B cell (primary cell): ENCODE measurements at regions not wholly inside any gene's neighbourhood (a gene's known extent, or its start where the extent isn't known, plus 50 kb on each side); places are given as distances from the start of the nearest gene placed in this dataset.

ENCODE experiments used
- CTCF ChIP-seq: fragments of 200-600 bp; IDR thresholded peaks from one replicate; pipeline ENCODE4 v1.8.0; 2022; ENCODE audit warnings: antibody characterized with exemption, mild to moderate bottlenecking
- EZH2 ChIP-seq: IDR thresholded peaks from 2 replicates; pipeline ENCODE4 v1.6.1; 2012; ENCODE audit warnings: borderline replicate concordance, low read depth, mild to moderate bottlenecking, moderate library complexity, low read length; ENCODE audit not compliant: insufficient read depth, poor library complexity, severe bottlenecking

GRCh38 chr4:132991111-132991510 is 158.0 kb upstream of the PCDH10 start:
- no peak for TF ChIP-seq CTCF
- TF ChIP-seq EZH2, result no peak
